Activated T-helper 17 cell treated with anti-CD3 and anti-CD28 coated beads, Interleukin-2, amount 50 U/mL, for 72 hours (primary cell): ENCODE measurements at regions not wholly inside any gene's neighbourhood (a gene's known extent, or its start where the extent isn't known, plus 50 kb on each side); places are given as distances from the start of the nearest gene placed in this dataset.

Experiments
- ATAC-seq: fragments of 150-1000 bp; cut with Tn5 transposase; replicated peaks from 2 replicates; pipeline ENCODE4 v1.10.0; 2021; ENCODE audit warnings: mild to moderate bottlenecking, moderate library complexity
- H3K27ac Mint-ChIP-seq: one replicate; pipeline ENCODE4 v1.8.0; 2022; ENCODE audit warnings: mixed read lengths
- H3K27me3 Mint-ChIP-seq: one replicate; pipeline ENCODE4 v1.8.0; 2022; ENCODE audit warnings: mixed read lengths
- H3K36me3 Mint-ChIP-seq: one replicate; pipeline ENCODE4 v1.8.0; 2022; ENCODE audit warnings: low read depth, mild to moderate bottlenecking, mixed read lengths
- H3K4me1 Mint-ChIP-seq: one replicate; pipeline ENCODE4 v1.8.0; 2022; ENCODE audit warnings: mixed read lengths
- H3K4me3 Mint-ChIP-seq: one replicate; pipeline ENCODE4 v1.8.0; 2022; ENCODE audit warnings: mild to moderate bottlenecking, mixed read lengths
- H3K9me3 Mint-ChIP-seq: one replicate; pipeline ENCODE4 v1.8.0; 2022; ENCODE audit warnings: mixed read lengths

GRCh38 chr16:65919145-65919985, 447.1 kb upstream of the CDH5 start:
- no peaks in the 10 kb centered on the region for H3K36me3 Mint-ChIP-seq
- H3K9me3 Mint-ChIP-seq, result peaks cover 11% of the 10 kb centered on the region
- H3K4me1 Mint-ChIP-seq, result no peaks in the 10 kb centered on the region
- no peak overlapping the region for H3K27ac Mint-ChIP-seq
- ATAC-seq, result no peak
- peaks cover 8% of the 10 kb centered on the region for H3K27me3 Mint-ChIP-seq
- H3K4me3 Mint-ChIP-seq, result no peak overlapping the region

DNA sequence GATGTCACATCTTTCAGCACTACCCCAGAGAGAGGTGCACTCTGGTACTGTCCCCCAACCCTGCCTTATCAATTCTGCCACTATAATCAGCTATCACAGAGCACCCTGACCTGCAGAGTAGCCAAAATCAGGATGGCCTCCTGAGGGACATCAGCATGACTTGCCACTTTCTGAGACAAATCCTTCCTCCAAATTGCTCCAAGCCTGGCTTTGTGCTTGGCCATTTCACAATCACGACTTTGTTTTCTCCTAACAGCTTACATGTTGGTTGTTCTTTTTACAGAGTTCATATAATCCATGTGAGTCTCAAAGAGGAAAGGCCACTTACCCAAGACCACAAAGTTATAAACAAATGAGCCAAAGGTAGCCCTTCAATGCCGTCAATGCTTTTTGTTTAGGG, 449.0 kb upstream of the CDH5 start:
- no peak for ATAC-seq
- Mint-ChIP-seq H3K27me3 (peaks cover 8% of the 10 kb centered on the region), H3K36me3 (no peaks in the 10 kb centered on the region), H3K4me1 (no peaks in the 10 kb centered on the region), H3K9me3 (peaks cover 11% of the 10 kb centered on the region), H3K27ac (no peak overlapping the region), H3K4me3 (no peak overlapping the region)

DNA sequence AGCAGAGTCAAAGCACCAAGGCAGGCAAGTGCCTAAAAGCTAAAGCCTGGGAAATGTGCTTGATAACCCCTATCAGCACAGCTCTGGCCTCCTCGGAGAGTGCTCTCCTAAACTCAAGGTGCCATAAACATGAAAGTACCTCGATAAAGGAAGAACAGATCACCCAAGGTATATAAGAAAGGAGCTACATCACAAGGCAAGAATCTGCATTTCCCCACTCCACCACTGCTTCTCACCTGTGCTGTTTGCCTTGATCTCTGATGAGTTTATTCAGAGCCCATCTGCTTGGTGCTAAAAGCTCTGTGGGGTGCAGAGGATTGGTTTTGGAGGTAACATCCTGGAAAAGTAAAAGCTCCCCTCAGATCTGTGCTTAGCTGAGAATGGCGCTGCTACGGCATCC, 449.5 kb upstream of the CDH5 start:
- Mint-ChIP-seq H3K4me3 (no peak overlapping the region), H3K4me1 (no peaks in the 10 kb centered on the region), H3K9me3 (peaks cover 11% of the 10 kb centered on the region), H3K27ac (no peak overlapping the region), H3K36me3 (no peaks in the 10 kb centered on the region), H3K27me3 (peaks cover 8% of the 10 kb centered on the region)
- ATAC-seq, result no peak

DNA sequence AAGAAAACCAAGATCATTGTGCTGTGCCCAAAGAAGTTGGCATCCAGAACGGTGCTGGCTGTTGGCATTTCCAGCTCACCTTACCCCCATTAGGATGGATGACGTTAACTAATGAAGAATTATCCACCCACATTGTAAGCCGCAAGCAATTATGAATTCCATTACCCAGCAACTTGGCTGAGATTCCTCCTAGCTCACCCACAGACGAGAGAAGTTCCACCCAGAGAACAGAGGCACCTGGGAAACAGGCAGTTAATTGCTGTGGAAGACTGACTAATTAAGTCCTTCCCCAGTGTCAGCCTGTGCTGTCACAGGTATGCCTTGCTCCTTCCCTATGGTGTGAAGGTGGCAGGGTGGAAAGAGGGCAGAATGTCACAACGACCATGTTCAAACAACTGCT, 456.2 kb upstream of the CDH5 start:
- Mint-ChIP-seq H3K9me3 (no peaks in the 10 kb centered on the region), H3K27ac (no peak overlapping the region), H3K4me1 (no peaks in the 10 kb centered on the region), H3K4me3 (no peak overlapping the region), H3K36me3 (no peaks in the 10 kb centered on the region), H3K27me3 (no peaks in the 10 kb centered on the region)
- no peak for ATAC-seq

DNA sequence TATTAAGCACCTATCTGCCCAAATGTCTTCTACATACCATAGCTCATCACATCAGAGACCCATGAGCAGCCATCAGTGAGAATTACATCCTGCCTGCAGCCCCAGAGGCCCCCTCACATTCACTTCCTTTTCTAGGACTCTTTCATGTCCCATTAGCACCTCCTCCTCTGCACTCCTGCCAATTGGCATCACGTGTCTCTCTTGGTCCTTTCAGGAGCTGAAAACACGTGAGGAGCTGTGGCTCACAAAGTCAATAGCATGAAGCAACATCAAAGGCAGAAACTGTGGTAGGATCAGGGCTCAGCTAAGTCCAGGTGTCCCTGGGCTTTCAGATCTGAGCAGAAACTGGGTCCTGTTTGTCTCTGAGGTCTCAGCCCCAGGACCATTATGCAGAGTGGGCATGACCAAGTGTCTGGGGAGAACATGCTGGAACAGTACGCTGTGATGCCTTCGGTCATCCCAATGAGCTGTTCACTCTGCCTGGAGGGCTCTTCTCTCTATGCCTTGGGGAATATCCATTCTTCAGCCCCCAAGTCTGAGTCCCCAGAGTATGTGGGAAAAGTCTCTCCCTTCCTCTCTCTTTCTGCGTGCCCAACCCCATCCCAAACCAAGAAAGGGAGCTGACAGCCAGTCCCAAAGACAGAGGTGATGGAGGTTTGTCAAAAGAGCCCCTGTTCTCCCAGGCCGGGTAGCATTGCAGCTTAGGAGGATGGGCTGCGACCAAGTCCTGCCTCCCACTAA, 457.0 kb upstream of the CDH5 start:
- no peak for ATAC-seq
- Mint-ChIP-seq H3K4me1 (no peaks in the 10 kb centered on the region), H3K27ac (no peak overlapping the region), H3K36me3 (no peaks in the 10 kb centered on the region), H3K4me3 (no peak overlapping the region), H3K9me3 (no peaks in the 10 kb centered on the region), H3K27me3 (no peaks in the 10 kb centered on the region)

DNA sequence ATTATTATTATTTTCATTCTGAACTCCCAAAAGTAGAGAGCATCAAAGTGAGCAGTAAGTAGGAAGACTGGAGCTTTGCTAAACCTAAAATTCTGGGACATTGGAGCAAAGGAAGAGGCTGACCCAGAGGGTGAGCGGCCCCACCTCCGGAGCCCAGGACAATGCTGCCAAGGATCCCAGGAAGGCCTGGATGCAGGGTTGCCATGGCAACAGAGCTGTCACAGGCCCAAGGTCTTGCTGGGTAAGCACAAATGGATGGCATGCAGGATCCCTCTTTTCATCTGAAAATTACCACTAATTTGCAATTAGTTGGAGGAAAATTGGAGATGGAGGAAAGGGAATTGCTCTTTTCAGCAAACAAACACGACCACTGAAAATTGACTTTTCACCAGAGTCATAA, 457.9 kb upstream of the CDH5 start:
- no peaks in the 10 kb centered on the region for H3K36me3 Mint-ChIP-seq
- no peaks in the 10 kb centered on the region for H3K9me3 Mint-ChIP-seq
- H3K27ac Mint-ChIP-seq, result no peak overlapping the region
- H3K27me3 Mint-ChIP-seq, result no peaks in the 10 kb centered on the region
- H3K4me1 Mint-ChIP-seq, result no peaks in the 10 kb centered on the region
- H3K4me3 Mint-ChIP-seq, result no peak overlapping the region
- no peak for ATAC-seq

- no peaks in the 10 kb centered on the region for H3K4me1 Mint-ChIP-seq
- no peak for ATAC-seq
- no peak overlapping the region for H3K27ac Mint-ChIP-seq
- no peak overlapping the region for H3K4me3 Mint-ChIP-seq
- peaks cover 3% of the 10 kb centered on the region for H3K27me3 Mint-ChIP-seq
- no peaks in the 10 kb centered on the region for H3K9me3 Mint-ChIP-seq
- H3K36me3 Mint-ChIP-seq, result no peaks in the 10 kb centered on the region
These were observed 461.2 kb upstream of the CDH5 start for GRCh38 chr16:65905331-65905730.

DNA sequence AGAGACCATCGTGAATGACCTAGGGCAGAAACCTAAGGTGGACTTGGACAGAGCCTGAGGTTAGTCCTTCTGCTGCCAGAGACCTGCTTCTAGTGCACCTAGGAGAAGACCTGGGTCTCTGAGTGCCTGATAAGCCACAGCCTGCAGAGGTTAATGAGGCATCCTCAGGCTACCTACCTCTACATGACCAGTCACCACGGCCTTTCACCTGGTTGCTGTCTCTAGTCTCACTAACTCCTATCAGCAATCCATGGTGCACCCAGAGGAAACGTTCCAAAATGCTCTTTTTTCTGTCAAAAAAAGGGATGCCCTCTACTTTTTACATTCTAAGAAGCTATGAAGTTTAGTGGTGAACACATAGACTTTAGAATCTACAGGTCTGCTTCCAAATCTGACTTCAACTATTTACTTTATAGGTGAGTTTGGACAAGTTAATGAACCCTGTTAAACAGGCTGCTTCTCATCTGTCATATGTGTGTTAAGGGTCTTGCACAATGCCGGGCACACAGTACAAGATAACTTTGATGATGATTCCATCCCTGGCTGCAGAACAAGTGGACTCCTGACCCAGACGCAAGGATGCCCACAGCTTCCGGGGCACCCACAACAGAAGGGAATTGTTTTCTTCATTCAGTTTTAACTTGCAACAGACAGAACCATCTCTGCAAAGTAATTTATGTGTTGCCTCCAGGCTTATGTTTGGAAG, 469.9 kb upstream of the CDH5 start:
- H3K27me3 Mint-ChIP-seq, result peaks cover 8% of the 10 kb centered on the region
- H3K4me3 Mint-ChIP-seq, result no peak overlapping the region
- no peaks in the 10 kb centered on the region for H3K4me1 Mint-ChIP-seq
- ATAC-seq, result no peak
- no peaks in the 10 kb centered on the region for H3K9me3 Mint-ChIP-seq
- H3K27ac Mint-ChIP-seq, result no peak overlapping the region
- H3K36me3 Mint-ChIP-seq, result no peaks in the 10 kb centered on the region

DNA sequence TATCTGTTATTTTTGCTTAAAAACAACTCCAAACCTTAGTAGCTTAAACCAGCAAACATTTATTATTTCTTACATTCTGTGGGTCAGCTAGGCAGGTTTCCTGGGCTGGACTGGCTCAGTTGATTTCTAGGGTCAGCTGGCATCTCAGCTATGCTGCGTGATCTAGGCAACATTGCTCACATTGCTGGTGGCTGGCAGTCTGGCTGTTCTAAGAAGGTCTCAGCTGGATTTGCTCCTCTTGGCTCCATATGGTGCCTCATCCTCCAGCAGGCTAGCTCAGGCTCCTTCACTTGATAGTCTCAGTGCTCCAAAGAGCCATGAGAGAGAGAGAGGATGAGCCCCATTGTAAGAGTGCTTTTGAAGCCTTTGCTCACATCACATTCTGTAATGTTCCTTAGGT, 470.6 kb upstream of the CDH5 start:
- H3K27me3 Mint-ChIP-seq, result peaks cover 7% of the 10 kb centered on the region
- no peaks in the 10 kb centered on the region for H3K4me1 Mint-ChIP-seq
- H3K27ac Mint-ChIP-seq, result no peak overlapping the region
- no peak overlapping the region for H3K4me3 Mint-ChIP-seq
- no peak for ATAC-seq
- no peaks in the 10 kb centered on the region for H3K36me3 Mint-ChIP-seq
- no peaks in the 10 kb centered on the region for H3K9me3 Mint-ChIP-seq

DNA sequence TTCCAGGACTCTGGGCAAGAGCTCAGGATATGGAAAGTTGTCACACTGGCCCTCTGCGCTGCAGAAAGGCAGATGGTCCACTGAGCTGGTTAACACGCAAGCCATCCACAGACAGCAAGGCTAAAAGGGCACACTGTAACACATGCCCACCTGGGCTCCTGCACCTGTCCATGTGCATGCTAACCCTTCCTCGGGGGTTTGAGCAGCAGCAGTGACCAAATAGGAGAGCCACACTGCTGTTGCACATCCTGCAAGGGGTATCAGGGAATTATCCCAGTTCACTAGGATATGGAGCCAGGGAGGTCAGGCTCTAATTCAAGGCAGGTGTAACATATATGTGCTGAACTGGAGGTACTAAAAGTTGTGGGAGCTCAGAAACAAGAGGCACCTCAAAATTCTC, 471.0 kb upstream of the CDH5 start:
- H3K4me1 Mint-ChIP-seq, result no peaks in the 10 kb centered on the region
- peaks cover 7% of the 10 kb centered on the region for H3K27me3 Mint-ChIP-seq
- H3K36me3 Mint-ChIP-seq, result no peaks in the 10 kb centered on the region
- H3K9me3 Mint-ChIP-seq, result no peaks in the 10 kb centered on the region
- ATAC-seq, result no peak
- H3K27ac Mint-ChIP-seq, result no peak overlapping the region
- H3K4me3 Mint-ChIP-seq, result no peak overlapping the region

- ATAC-seq, result no peak
- no peaks in the 10 kb centered on the region for H3K4me1 Mint-ChIP-seq
- no peak overlapping the region for H3K27ac Mint-ChIP-seq
- H3K27me3 Mint-ChIP-seq, result peaks cover 3% of the 10 kb centered on the region
- no peak overlapping the region for H3K4me3 Mint-ChIP-seq
- no peaks in the 10 kb centered on the region for H3K9me3 Mint-ChIP-seq
- no peaks in the 10 kb centered on the region for H3K36me3 Mint-ChIP-seq
These were observed 476.3 kb upstream of the CDH5 start for GRCh38 chr16:65890203-65890602.

DNA sequence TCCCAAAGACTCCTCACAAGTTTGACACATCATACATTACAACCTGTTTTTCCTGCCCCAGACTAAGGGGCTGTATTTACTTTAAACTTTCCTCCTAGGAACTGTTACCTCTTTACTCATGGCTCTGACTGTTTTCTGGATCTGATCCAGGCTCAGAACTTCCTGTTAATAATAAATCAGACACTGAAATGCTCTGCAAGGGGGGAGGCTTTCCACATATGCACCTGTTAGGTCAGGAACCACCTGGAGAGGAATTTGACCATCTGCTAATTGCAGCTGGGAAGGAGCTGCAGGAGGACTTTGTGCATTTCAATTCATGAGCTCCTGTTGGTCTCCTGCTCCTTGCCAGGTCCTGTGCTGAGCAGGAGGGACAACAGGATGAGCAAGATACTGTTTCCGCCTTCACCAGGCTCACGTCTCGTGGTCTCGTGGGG, 476.9 kb upstream of the CDH5 start:
- no peak overlapping the region for H3K4me3 Mint-ChIP-seq
- no peaks in the 10 kb centered on the region for H3K36me3 Mint-ChIP-seq
- no peak for ATAC-seq
- no peaks in the 10 kb centered on the region for H3K4me1 Mint-ChIP-seq
- H3K9me3 Mint-ChIP-seq, result no peaks in the 10 kb centered on the region
- no peak overlapping the region for H3K27ac Mint-ChIP-seq
- H3K27me3 Mint-ChIP-seq, result no peaks in the 10 kb centered on the region

DNA sequence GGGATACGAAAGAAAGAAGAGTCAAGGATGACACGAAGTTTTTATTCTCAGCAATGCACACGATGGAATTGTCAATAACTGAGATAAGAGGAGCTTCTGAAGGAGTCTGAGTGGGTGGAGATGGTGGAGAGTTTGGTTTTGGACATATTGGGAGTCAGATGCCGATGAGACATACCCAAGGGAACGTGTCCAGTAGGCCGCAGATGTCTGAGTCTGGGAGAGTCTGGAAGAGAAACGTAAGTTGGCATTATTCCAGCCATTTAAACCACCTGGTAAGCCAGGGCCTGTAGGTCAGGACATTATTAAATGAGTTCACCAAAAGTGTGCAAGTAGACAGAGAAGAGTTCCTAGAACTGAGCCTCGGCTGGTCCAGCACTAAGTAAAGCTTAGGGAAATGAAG, 478.3 kb upstream of the CDH5 start:
- Mint-ChIP-seq H3K4me1 (no peaks in the 10 kb centered on the region), H3K4me3 (no peak overlapping the region), H3K9me3 (no peaks in the 10 kb centered on the region), H3K27me3 (no peaks in the 10 kb centered on the region), H3K27ac (no peak overlapping the region), H3K36me3 (no peaks in the 10 kb centered on the region)
- ATAC-seq, result no peak

DNA sequence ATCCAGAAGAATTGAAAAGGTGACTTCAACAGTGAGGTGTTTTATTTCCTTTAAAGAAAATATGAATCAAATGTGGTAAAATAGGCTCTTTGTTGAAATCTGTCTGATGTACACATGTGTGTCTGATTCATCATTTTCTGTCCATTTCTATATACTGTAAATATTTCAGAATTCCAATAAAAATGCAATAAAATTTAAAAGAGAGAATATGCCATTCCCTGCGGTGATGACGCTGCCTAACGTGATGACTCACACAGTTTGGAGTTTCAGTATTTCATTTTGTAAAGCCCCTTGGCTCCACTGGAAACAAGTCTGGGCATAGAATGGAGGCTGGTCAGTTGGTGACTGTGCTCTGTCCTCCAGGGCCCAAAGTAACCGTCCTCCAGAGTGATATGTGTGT, 482.5 kb upstream of the CDH5 start:
- no peak for ATAC-seq
- H3K4me1 Mint-ChIP-seq, result no peaks in the 10 kb centered on the region
- H3K36me3 Mint-ChIP-seq, result no peaks in the 10 kb centered on the region
- no peak overlapping the region for H3K4me3 Mint-ChIP-seq
- H3K27ac Mint-ChIP-seq, result no peak overlapping the region
- no peaks in the 10 kb centered on the region for H3K9me3 Mint-ChIP-seq
- peaks cover 4% of the 10 kb centered on the region for H3K27me3 Mint-ChIP-seq

- H3K27ac Mint-ChIP-seq, result no peak overlapping the region
- ATAC-seq, result no peak
- H3K36me3 Mint-ChIP-seq, result no peaks in the 10 kb centered on the region
These were observed 488.1 kb upstream of the CDH5 start for GRCh38 chr16:65878347-65878746.

More at GRCh38 chr16:65878347-65878746, 488.1 kb upstream of the CDH5 start:
- no peaks in the 10 kb centered on the region for H3K4me1 Mint-ChIP-seq
- H3K4me3 Mint-ChIP-seq, result no peak overlapping the region
- no peaks in the 10 kb centered on the region for H3K9me3 Mint-ChIP-seq
- peaks cover 4% of the 10 kb centered on the region for H3K27me3 Mint-ChIP-seq
